ENCODE measurements at regions not wholly inside any gene's neighbourhood (a gene's known extent, or its start where the extent isn't known, plus 50 kb on each side); places are given as distances from the start of the nearest gene placed in this dataset.
"Not testable (repeated sequence)": the region's sequence is repeated elsewhere in the genome, so short reads cannot be mapped to it uniquely, and the experiment has no call there.

- TF ChIP-seq, protein P1, sequence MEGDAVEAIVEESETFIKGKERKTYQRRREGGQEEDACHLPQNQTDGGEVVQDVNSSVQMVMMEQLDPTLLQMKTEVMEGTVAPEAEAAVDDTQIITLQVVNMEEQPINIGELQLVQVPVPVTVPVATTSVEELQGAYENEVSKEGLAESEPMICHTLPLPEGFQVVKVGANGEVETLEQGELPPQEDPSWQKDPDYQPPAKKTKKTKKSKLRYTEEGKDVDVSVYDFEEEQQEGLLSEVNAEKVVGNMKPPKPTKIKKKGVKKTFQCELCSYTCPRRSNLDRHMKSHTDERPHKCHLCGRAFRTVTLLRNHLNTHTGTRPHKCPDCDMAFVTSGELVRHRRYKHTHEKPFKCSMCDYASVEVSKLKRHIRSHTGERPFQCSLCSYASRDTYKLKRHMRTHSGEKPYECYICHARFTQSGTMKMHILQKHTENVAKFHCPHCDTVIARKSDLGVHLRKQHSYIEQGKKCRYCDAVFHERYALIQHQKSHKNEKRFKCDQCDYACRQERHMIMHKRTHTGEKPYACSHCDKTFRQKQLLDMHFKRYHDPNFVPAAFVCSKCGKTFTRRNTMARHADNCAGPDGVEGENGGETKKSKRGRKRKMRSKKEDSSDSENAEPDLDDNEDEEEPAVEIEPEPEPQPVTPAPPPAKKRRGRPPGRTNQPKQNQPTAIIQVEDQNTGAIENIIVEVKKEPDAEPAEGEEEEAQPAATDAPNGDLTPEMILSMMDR (IDR thresholded peaks at IDR 0.05), result no peak
- Mint-ChIP-seq H3K9me3 (no peaks in the 10 kb centered on the region), H3K36me3 (ENCODE audit: low read depth) (no peaks in the 10 kb centered on the region), H3K27me3 (ENCODE audit: low read depth, poor library complexity) (peaks cover 3% of the 10 kb centered on the region), H3K4me1 (peaks cover 77% of the 10 kb centered on the region), H3K4me3 (no peak overlapping the region), H3K27ac (no peak overlapping the region)
- peak; percentile 59 for DNase-seq
These were observed 90.6 kb upstream of the CIBAR2 start for GRCh38 chr16:85202631-85203461.

- no peak for DNase-seq
- H3K4me1 Mint-ChIP-seq, result peaks cover 77% of the 10 kb centered on the region
- no peak overlapping the region for H3K27ac Mint-ChIP-seq
- no peaks in the 10 kb centered on the region for H3K9me3 Mint-ChIP-seq
- H3K27me3 Mint-ChIP-seq (ENCODE audit: low read depth, poor library complexity), result peaks cover 3% of the 10 kb centered on the region
- H3K4me3 Mint-ChIP-seq, result no peak overlapping the region
- TF ChIP-seq, protein P1 (IDR thresholded peaks at IDR 0.05), result no peak
- no peaks in the 10 kb centered on the region for H3K36me3 Mint-ChIP-seq (ENCODE audit: low read depth)
These were observed 91.2 kb upstream of the CIBAR2 start for GRCh38 chr16:85203462-85203813.

DNA sequence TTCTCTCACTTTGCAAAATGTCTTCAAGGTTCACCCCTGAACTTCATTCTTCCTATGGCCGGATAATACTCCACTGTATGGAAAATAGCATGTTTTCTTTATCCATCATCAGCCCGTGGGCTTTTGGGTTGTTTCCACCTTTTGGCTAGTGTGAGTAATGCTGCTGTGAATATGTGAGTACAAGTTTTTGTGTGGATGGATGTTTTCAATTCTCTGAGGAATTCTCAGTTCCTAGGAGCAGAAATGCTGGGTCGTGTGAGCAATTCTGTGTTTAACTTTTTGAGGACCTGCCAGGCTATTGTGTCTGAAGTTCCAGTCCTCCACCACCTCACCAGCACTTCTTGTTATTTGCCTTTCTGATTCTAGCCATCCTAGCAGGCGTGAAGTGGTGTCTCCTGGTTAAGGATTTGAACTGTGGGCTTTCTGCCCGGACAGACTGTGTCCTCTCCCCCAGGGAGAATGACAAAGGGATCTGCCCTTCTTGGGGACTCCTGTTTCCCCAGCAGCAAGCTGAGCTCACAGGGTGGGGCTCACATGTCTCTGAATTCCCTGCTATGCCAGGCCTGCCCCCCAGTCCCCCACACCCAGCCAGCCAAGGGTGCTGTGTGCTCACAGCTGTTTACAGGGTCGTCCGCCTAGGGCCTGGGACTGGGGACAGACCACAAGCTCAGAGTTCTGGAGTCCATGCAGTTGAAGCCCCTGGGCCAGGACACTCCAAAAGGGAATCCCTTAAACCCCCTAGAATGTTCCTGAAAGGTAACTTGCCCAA is 92.2 kb upstream of the CIBAR2 start:
- H3K36me3 Mint-ChIP-seq (ENCODE audit: low read depth), result no peaks in the 10 kb centered on the region
- H3K27ac Mint-ChIP-seq, result no peak overlapping the region
- no peaks in the 10 kb centered on the region for H3K9me3 Mint-ChIP-seq
- no peak overlapping the region for H3K4me3 Mint-ChIP-seq
- peaks cover 77% of the 10 kb centered on the region for H3K4me1 Mint-ChIP-seq
- peaks cover 8% of the 10 kb centered on the region for H3K27me3 Mint-ChIP-seq (ENCODE audit: low read depth, poor library complexity)
- DNase-seq, result no peak
- TF ChIP-seq, protein P1 (IDR thresholded peaks at IDR 0.05), result no peak

DNA sequence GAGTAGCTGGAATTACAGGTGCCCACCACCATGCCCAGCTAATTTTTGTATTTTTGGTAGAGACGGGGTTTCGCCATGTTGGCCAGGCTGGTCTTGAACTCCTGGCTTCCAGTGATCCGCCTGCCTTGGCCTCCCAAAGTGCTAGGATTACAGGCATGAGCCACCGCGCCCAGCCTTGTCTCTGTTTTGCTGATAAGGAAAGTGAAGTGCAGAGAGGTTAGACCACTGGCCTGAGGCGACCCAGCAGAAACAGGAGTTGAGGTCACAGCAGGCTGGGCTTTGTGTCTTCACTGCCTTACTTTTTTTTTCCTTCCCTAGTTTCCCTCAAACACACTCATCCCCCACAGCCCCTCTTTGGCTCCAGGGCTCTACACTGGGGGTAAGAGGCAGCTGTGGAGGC is 93.0 kb upstream of the CIBAR2 start:
- not testable (repeated sequence) for H3K36me3 Mint-ChIP-seq (ENCODE audit: low read depth); H3K4me3 Mint-ChIP-seq; H3K27ac Mint-ChIP-seq; H3K9me3 Mint-ChIP-seq; H3K27me3 Mint-ChIP-seq (ENCODE audit: low read depth, poor library complexity); DNase-seq
- H3K4me1 Mint-ChIP-seq, result peaks cover 75% of the 10 kb centered on the region

DNA sequence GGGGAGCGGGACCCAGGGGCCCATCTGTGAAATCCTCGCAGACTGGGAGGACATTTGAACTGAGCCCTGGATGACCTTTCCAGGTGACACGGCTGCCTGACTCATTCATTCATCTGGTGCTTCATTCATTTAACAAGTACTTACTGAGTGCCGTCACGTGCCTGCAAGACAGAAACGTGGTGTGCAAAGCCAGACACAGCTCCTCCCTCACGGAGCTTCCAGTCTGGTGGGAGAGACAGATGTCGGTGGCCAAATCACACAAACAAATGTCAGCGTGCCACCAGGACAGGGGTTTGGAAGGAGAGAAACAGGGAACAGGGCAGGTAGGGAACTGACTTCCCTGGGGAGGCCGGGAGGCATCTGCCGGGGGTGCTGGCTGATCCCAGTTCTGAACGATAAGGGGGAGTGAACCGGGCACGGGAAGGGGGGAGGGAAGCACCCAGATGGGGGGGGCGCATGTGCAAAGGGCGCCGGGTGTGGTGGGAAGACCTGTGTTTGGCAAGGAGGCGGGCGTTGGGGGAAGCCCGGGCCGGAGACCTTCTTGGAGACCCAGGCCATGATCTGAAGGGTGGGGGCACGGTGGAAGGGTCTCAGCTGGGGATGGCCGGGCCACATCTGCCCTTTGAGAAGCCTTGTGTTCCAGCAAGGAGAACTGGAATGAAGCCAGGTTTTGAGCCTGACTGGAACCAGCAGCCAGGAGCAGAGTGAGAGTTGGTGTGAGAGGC is 93.6 kb upstream of the CIBAR2 start:
- Mint-ChIP-seq H3K9me3 (no peaks in the 10 kb centered on the region), H3K4me1 (peaks cover 68% of the 10 kb centered on the region), H3K27ac (no peak overlapping the region), H3K27me3 (ENCODE audit: low read depth, poor library complexity) (peaks cover 6% of the 10 kb centered on the region), H3K36me3 (ENCODE audit: low read depth) (no peaks in the 10 kb centered on the region), H3K4me3 (peak overlapping the region; percentile 42)
- TF ChIP-seq, protein P1 (IDR thresholded peaks at IDR 0.05), result no peak
- DNase-seq, result no peak

Data from nephron progenitor cell (in vitro differentiated cells).